ENCODE measurements at regions not wholly inside any gene's neighbourhood (a gene's known extent, or its start where the extent isn't known, plus 50 kb on each side); places are given as distances from the start of the nearest gene placed in this dataset.

DNA sequence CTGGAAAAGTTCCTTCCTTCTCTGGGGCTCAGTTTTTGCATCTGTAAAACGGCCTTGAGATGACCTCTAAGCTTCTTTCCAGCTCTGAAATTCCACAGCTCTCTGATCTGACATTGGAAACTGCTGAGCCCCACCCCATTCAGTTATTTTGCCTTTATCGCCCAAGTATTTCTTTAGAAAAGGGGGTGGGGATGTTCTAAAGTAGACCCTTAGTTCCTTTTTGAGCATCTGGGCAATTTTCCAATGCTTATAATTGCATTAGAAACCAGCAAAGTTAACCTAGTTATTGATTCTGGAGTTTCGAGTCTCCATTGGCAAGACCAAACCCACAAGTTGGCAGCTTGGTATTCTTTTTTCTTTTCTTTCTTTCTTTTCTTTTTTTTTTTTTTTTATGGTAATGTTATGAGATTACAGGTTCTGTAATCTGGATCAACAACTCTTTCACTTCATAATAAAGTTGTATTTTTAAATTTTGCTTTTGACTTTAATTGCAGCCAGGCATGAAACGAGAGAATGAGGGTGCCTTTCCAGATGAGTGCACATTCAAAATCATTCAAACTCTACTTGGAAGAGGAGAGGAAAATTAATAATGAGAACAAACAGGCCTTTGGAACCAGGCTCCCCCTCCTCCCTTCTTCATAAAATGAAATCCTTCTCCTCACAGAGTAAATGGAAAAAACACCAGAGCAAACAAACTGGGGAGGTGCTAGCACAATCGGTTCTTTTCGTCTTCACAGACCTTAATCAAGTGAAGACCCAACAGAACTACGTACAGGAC, 76.8 kb upstream of the LRIG1 start:
- Histone ChIP-seq H3K23ac (ENCODE audit: low read length in 2 of 2) (no peak overlapping the region), H3K4ac (ENCODE audit: low read depth in 1 of 2, low read length in 2 of 2) (no peak overlapping the region), H3K4me2 (ENCODE audit: low read length, poor library complexity, severe bottlenecking) (no peak overlapping the region), H4K8ac (ENCODE audit: low read length) (no peak overlapping the region), H2BK12ac (ENCODE audit: low read length in 2 of 2) (no peak overlapping the region), H2AFZ (ENCODE audit: low read depth, low read length) (no peak overlapping the region), H3K18ac (ENCODE audit: low read depth in 1 of 2, low read length in 2 of 2) (no peak overlapping the region), H3K27me3 (ENCODE audit: control insufficient read depth in 1 of 2, insufficient read depth in 1 of 2, low read length in 2 of 2) (no peaks in the 10 kb centered on the region), H3K4me3 (ENCODE audit: insufficient read depth in 1 of 2, low read depth in 1 of 2, low read length in 2 of 2) (no peak overlapping the region), H4K91ac (ENCODE audit: low read length) (no peak overlapping the region), H2AK5ac (ENCODE audit: low read length, severe bottlenecking) (no peak overlapping the region), H3K4me1 (ENCODE audit: control insufficient read depth, insufficient read depth, low read depth, low read length) (peaks cover 8% of the 10 kb centered on the region), H3K9me3 (ENCODE audit: control insufficient read depth, low read length) (no peaks in the 10 kb centered on the region), H3K9ac (ENCODE audit: low read length) (no peak overlapping the region), H2BK5ac (ENCODE audit: low read depth, low read length, poor library complexity, severe bottlenecking) (no peak overlapping the region), H3K36me3 (ENCODE audit: control insufficient read depth in 1 of 2, insufficient read depth in 2 of 2, low read depth in 1 of 2, low read length in 2 of 2) (peaks cover 0 to under 1% of the 10 kb centered on the region in 2 experiments), H2BK15ac (ENCODE audit: low read depth, poor library complexity, severe bottlenecking) (no peak overlapping the region), H3K27ac (ENCODE audit: low read length, poor library complexity, severe bottlenecking) (no peak overlapping the region), H3K14ac (ENCODE audit: low read length in 2 of 2) (no peak overlapping the region), H2BK120ac (ENCODE audit: low read depth, low read length) (no peak overlapping the region), H3K79me1 (replicated peaks; ENCODE audit: low read length, poor library complexity, severe bottlenecking) (no peaks in the 10 kb centered on the region)
- 81% methylated on average over 4 of the region's 7 CpGs for WGBS
- no peak for DNase-seq

DNA sequence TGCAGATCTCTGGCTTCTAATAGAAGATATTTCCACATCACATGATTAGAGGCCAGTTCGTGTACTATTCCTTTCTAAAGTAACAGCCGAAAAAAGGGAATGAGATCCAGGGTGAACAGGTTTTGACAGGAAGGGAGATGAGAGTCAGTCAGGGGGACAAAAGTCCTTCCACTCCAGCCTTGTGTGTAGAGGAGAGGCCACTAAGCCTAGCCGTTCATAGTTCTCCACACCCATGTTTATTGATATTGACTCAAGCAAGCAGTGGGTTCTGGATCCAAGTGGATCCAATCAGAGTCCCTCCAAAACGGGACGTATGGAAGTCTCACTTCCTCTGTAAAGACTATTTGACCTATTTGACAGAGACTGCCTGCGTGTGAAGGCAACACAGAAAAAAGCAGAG, 80.4 kb upstream of the LRIG1 start:
- Histone ChIP-seq H3K79me1 (replicated peaks; ENCODE audit: low read length, poor library complexity, severe bottlenecking) (no peaks in the 10 kb centered on the region), H3K14ac (ENCODE audit: low read length in 2 of 2) (no peak overlapping the region), H2AK5ac (ENCODE audit: low read length, severe bottlenecking) (no peak overlapping the region), H2BK12ac (ENCODE audit: low read length in 2 of 2) (no peak overlapping the region), H2BK5ac (ENCODE audit: low read depth, low read length, poor library complexity, severe bottlenecking) (no peak overlapping the region), H4K8ac (ENCODE audit: low read length) (no peak overlapping the region), H3K27ac (ENCODE audit: low read length, poor library complexity, severe bottlenecking) (no peak overlapping the region), H3K18ac (ENCODE audit: low read depth in 1 of 2, low read length in 2 of 2) (no peak overlapping the region), H2BK15ac (ENCODE audit: low read depth, poor library complexity, severe bottlenecking) (no peak overlapping the region), H3K23ac (ENCODE audit: low read length in 2 of 2) (no peak overlapping the region), H3K9ac (ENCODE audit: low read length) (no peak overlapping the region), H3K36me3 (ENCODE audit: control insufficient read depth in 1 of 2, insufficient read depth in 2 of 2, low read depth in 1 of 2, low read length in 2 of 2) (peaks cover 0 to 2% of the 10 kb centered on the region in 2 experiments), H4K91ac (ENCODE audit: low read length) (no peak overlapping the region), H3K4me3 (ENCODE audit: insufficient read depth in 1 of 2, low read depth in 1 of 2, low read length in 2 of 2) (no peak overlapping the region), H3K4ac (ENCODE audit: low read depth in 1 of 2, low read length in 2 of 2) (no peak overlapping the region), H2AFZ (ENCODE audit: low read depth, low read length) (no peak overlapping the region), H3K4me2 (ENCODE audit: low read length, poor library complexity, severe bottlenecking) (no peak overlapping the region), H3K4me1 (ENCODE audit: control insufficient read depth, insufficient read depth, low read depth, low read length) (peaks cover 5% of the 10 kb centered on the region), H3K27me3 (ENCODE audit: control insufficient read depth in 1 of 2, insufficient read depth in 1 of 2, low read length in 2 of 2) (no peaks in the 10 kb centered on the region), H2BK120ac (ENCODE audit: low read depth, low read length) (no peak overlapping the region), H3K9me3 (ENCODE audit: control insufficient read depth, low read length) (no peaks in the 10 kb centered on the region)
- no peak for DNase-seq
- WGBS = 90% methylated on average over 6 of the region's 6 CpGs

DNA sequence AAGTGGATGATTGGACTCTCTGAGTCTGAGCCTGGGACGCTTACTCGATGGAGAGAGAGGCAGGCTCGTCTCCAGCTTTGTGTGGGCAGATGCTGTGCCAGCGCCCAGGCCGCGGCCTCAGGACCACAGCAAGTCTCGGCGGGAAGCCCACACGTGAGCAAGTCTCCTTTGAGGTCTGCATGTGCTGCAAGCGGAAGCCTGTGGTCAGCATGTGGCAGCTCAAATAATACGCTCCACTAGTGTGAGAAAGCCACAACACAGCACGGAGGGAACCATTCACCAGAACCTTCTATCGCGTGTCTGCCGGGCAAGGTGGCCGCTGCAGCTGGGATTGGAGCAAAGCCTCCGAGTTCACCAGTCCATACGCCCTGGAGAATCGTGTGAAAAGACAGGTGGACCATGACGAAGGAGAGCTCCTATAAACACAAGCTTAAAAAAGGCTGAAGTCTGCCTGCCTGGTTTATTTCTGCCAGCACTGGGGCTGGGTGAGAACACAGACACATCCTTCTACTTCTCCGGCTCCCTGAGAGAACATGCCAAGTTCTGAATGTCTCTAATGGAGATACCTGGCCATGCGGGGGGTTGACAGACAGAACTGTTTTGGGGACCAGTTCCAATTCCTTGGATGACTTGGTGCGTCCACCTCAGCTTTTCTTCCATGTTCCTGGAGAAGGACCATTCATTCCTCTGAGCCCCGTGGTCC, 82.0 kb upstream of the LRIG1 start:
- Histone ChIP-seq H4K8ac (ENCODE audit: low read length) (no peak overlapping the region), H2AFZ (ENCODE audit: low read depth, low read length) (no peak overlapping the region)

DNA sequence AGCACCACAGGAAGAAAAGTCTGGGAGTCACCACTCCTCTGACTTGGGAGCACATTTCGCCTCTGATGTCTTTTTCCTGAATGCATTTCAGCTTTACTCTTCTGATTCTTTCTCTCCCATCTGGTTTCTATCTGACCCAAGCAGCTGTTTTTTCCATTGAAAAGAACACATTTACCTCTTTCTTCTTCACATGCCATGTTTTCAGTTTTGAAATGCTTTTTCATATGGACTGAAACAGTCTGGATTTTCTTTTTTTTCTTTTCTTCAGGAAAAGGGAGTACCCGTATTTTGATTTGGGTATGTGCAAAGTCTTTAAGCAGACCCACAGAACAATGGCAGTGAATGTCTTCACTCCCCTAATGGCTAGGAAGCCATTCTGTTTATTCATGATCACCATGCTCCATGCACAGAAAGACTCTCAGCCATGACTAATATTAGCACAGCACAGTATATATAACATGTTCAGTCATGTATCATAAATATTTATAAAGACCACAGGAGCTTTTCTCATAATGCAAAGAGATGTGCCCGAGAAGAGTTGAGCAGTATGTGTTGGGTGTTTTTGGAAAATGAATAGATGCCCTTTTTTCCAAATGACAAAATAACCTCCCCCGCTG, 82.7 kb upstream of the LRIG1 start:
- Histone ChIP-seq H3K14ac (ENCODE audit: low read length in 2 of 2) (no peak overlapping the region), H2AK5ac (ENCODE audit: low read length, severe bottlenecking) (no peak overlapping the region), H3K4me1 (ENCODE audit: control insufficient read depth, insufficient read depth, low read depth, low read length) (peaks cover 2% of the 10 kb centered on the region), H2BK15ac (ENCODE audit: low read depth, poor library complexity, severe bottlenecking) (no peak overlapping the region), H3K4me2 (ENCODE audit: low read length, poor library complexity, severe bottlenecking) (no peak overlapping the region), H3K27me3 (ENCODE audit: control insufficient read depth in 1 of 2, insufficient read depth in 1 of 2, low read length in 2 of 2) (no peaks in the 10 kb centered on the region), H2AFZ (ENCODE audit: low read depth, low read length) (no peak overlapping the region), H3K27ac (ENCODE audit: low read length, poor library complexity, severe bottlenecking) (no peak overlapping the region), H3K4me3 (ENCODE audit: insufficient read depth in 1 of 2, low read depth in 1 of 2, low read length in 2 of 2) (no peak overlapping the region), H3K18ac (ENCODE audit: low read depth in 1 of 2, low read length in 2 of 2) (no peak overlapping the region), H4K8ac (ENCODE audit: low read length) (no peak overlapping the region), H3K79me1 (replicated peaks; ENCODE audit: low read length, poor library complexity, severe bottlenecking) (no peaks in the 10 kb centered on the region), H3K4ac (ENCODE audit: low read depth in 1 of 2, low read length in 2 of 2) (no peak overlapping the region), H3K36me3 (ENCODE audit: control insufficient read depth in 1 of 2, insufficient read depth in 2 of 2, low read depth in 1 of 2, low read length in 2 of 2) (peaks cover 0 to 2% of the 10 kb centered on the region in 2 experiments), H2BK120ac (ENCODE audit: low read depth, low read length) (no peak overlapping the region), H4K91ac (ENCODE audit: low read length) (no peak overlapping the region), H3K9ac (ENCODE audit: low read length) (no peak overlapping the region), H2BK5ac (ENCODE audit: low read depth, low read length, poor library complexity, severe bottlenecking) (no peak overlapping the region), H3K23ac (ENCODE audit: low read length in 2 of 2) (no peak overlapping the region), H3K9me3 (ENCODE audit: control insufficient read depth, low read length) (no peaks in the 10 kb centered on the region), H2BK12ac (ENCODE audit: low read length in 2 of 2) (no peak overlapping the region)
- DNase-seq = no peak
- 85% methylated on average over 2 of the region's 4 CpGs for WGBS

More for the DNA sequence above, 82.0 kb upstream of the LRIG1 start:
- Histone ChIP-seq H2BK120ac (ENCODE audit: low read depth, low read length) (no peak overlapping the region), H3K36me3 (ENCODE audit: control insufficient read depth in 1 of 2, insufficient read depth in 2 of 2, low read depth in 1 of 2, low read length in 2 of 2) (peaks cover 0 to 2% of the 10 kb centered on the region in 2 experiments), H3K4ac (ENCODE audit: low read depth in 1 of 2, low read length in 2 of 2) (no peak overlapping the region), H3K23ac (ENCODE audit: low read length in 2 of 2) (no peak overlapping the region), H3K27me3 (ENCODE audit: control insufficient read depth in 1 of 2, insufficient read depth in 1 of 2, low read length in 2 of 2) (no peaks in the 10 kb centered on the region), H3K14ac (ENCODE audit: low read length in 2 of 2) (no peak overlapping the region), H3K27ac (ENCODE audit: low read length, poor library complexity, severe bottlenecking) (no peak overlapping the region), H4K91ac (ENCODE audit: low read length) (no peak overlapping the region), H2BK5ac (ENCODE audit: low read depth, low read length, poor library complexity, severe bottlenecking) (no peak overlapping the region), H2BK12ac (ENCODE audit: low read length in 2 of 2) (no peak overlapping the region), H3K18ac (ENCODE audit: low read depth in 1 of 2, low read length in 2 of 2) (no peak overlapping the region), H3K4me1 (ENCODE audit: control insufficient read depth, insufficient read depth, low read depth, low read length) (peaks cover 2% of the 10 kb centered on the region), H3K4me3 (ENCODE audit: insufficient read depth in 1 of 2, low read depth in 1 of 2, low read length in 2 of 2) (peak overlapping the region in 1 of 2 experiments; percentile 19), H2BK15ac (ENCODE audit: low read depth, poor library complexity, severe bottlenecking) (no peak overlapping the region), H3K9me3 (ENCODE audit: control insufficient read depth, low read length) (no peaks in the 10 kb centered on the region), H3K79me1 (replicated peaks; ENCODE audit: low read length, poor library complexity, severe bottlenecking) (no peaks in the 10 kb centered on the region), H2AK5ac (ENCODE audit: low read length, severe bottlenecking) (no peak overlapping the region), H3K9ac (ENCODE audit: low read length) (no peak overlapping the region), H3K4me2 (ENCODE audit: low read length, poor library complexity, severe bottlenecking) (no peak overlapping the region)
- no peak for DNase-seq
- WGBS = 93% methylated on average over 24 of the region's 24 CpGs
